HEK293T (cell line): ENCODE measurements at regions not wholly inside any gene's neighbourhood (a gene's known extent, or its start where the extent isn't known, plus 50 kb on each side); places are given as distances from the start of the nearest gene placed in this dataset.

Experiments used
- CTCF ChIA-PET: fragments of 350-600 bp; formaldehyde crosslinking; extraction: SDS; loops from one replicate; lab custom pipeline; 2021; ENCODE audit warnings: antibody characterized with exemption, inconsistent platforms; lab: Yijun Ruan, JAX
- POLR2A ChIA-PET: fragments of 350-600 bp; formaldehyde crosslinking; extraction: SDS; loops from one replicate; lab custom pipeline; 2020; ENCODE audit warnings: antibody characterized with exemption, inconsistent platforms; lab: Yijun Ruan, JAX
- DNase-seq: peaks from one replicate; pipeline ENCODE4 v3.0.0; 2012; ENCODE audit warnings: mixed read lengths; ENCODE audit errors: extremely low spot score
- ARNT ChIP-seq: fragments of 450-650 bp; IDR thresholded peaks from 2 replicates; pipeline ENCODE4 v1.6.1; 2017; ENCODE audit warnings: mild to moderate bottlenecking
- BHLHE40 ChIP-seq: fragments of 450-650 bp; IDR thresholded peaks from 2 replicates; pipeline ENCODE4 v1.6.1; 2016; ENCODE audit warnings: mild to moderate bottlenecking, moderate library complexity, borderline replicate concordance
- CTBP1 ChIP-seq: fragments of 450-650 bp; IDR thresholded peaks from 2 replicates; pipeline ENCODE4 v1.6.1; 2016; ENCODE audit warnings: borderline replicate concordance
- ELF4 ChIP-seq: fragments of 450-650 bp; IDR thresholded peaks from 2 replicates; pipeline ENCODE4 v1.6.1; 2017; ENCODE audit warnings: antibody characterized with exemption
- FOXA1 ChIP-seq: fragments of 450-650 bp; IDR thresholded peaks from 2 replicates; pipeline ENCODE4 v1.6.1; 2016; ENCODE audit warnings: mild to moderate bottlenecking
- FOXK2 ChIP-seq: fragments of 450-650 bp; IDR thresholded peaks from 2 replicates; pipeline ENCODE4 v1.6.1; 2016; ENCODE audit warnings: mild to moderate bottlenecking
- FOXM1 ChIP-seq: fragments of 450-650 bp; IDR thresholded peaks from 2 replicates; pipeline ENCODE4 v1.6.1; 2017; ENCODE audit warnings: mild to moderate bottlenecking, borderline replicate concordance
- HDGF ChIP-seq: fragments of 450-650 bp; IDR thresholded peaks from 2 replicates; pipeline ENCODE4 v1.6.1; 2017; ENCODE audit warnings: antibody characterized with exemption, borderline replicate concordance
- L3MBTL2 ChIP-seq: fragments of 450-650 bp; conservative IDR thresholded peaks from 2 replicates; pipeline ENCODE4 v1.6.1; 2016; ENCODE audit warnings: mild to moderate bottlenecking
- LEF1 ChIP-seq: fragments of 450-650 bp; IDR thresholded peaks from 2 replicates; pipeline ENCODE4 v1.6.1; 2017; ENCODE audit warnings: mild to moderate bottlenecking, borderline replicate concordance
- NFRKB ChIP-seq: fragments of 450-650 bp; IDR thresholded peaks from 2 replicates; pipeline ENCODE4 v1.6.1; 2016; ENCODE audit warnings: mild to moderate bottlenecking, moderate library complexity
- PKNOX1 ChIP-seq: fragments of 450-650 bp; IDR thresholded peaks from 2 replicates; pipeline ENCODE4 v1.6.1; 2016
- SP1 ChIP-seq: fragments of 450-650 bp; IDR thresholded peaks from 2 replicates; pipeline ENCODE4 v1.6.1; 2017
- SUZ12 ChIP-seq: fragments of 450-650 bp; IDR thresholded peaks from 2 replicates; pipeline ENCODE4 v1.6.1; 2016; ENCODE audit warnings: mild to moderate bottlenecking
- TARDBP ChIP-seq: fragments of 450-650 bp; IDR thresholded peaks from 2 replicates; pipeline ENCODE4 v1.6.1; 2016
- ZNF384 ChIP-seq: fragments of 450-650 bp; IDR thresholded peaks from 2 replicates; pipeline ENCODE4 v1.6.1; 2016

GRCh38 chrX:8913655-8914409 lies 112.6 kb upstream of the FAM9A start:
- TF ChIP-seq TARDBP (no peak), CTBP1 (no peak), HDGF (no peak), ZNF384 (no peak)
- DNase-seq = no peak
- ChIA-PET CTCF (no interaction called here), POLR2A (no interaction called here)

GRCh38 chrX:8907688-8908087 lies 106.5 kb upstream of the FAM9A start:
- DNase-seq = no peak
- ChIA-PET CTCF (no interaction called here), POLR2A (no interaction called here)
- no peak for TF ChIP-seq HDGF

- no peak for DNase-seq
- TF ChIP-seq HDGF = no peak
- no peak for TF ChIP-seq ZNF384
- no peak for TF ChIP-seq FOXA1
- TF ChIP-seq FOXM1 = no peak
- TF ChIP-seq ELF4 = no peak
- no peak for TF ChIP-seq NFRKB
- TF ChIP-seq SP1 = no peak
- no peak for TF ChIP-seq PKNOX1
- no peak for TF ChIP-seq LEF1
- TF ChIP-seq SUZ12 = no peak
- no peak for TF ChIP-seq TARDBP
- no peak for TF ChIP-seq CTBP1
- TF ChIP-seq BHLHE40 = no peak
- no peak for TF ChIP-seq FOXK2
- ChIA-PET POLR2A (no interaction called here), CTCF (no interaction called here)
Observed at GRCh38 chrX:8906299-8906938, 105.2 kb upstream of the FAM9A start.

- ChIA-PET POLR2A (no interaction called here), CTCF (no interaction called here)
- DNase-seq = no peak
- TF ChIP-seq FOXM1 (no peak), SP1 (no peak), FOXK2 (no peak), CTBP1 (no peak), ELF4 (no peak), TARDBP (no peak), LEF1 (no peak)
Observed at GRCh38 chrX:8897259-8897658, 96.1 kb upstream of the FAM9A start.

- TF ChIP-seq CTBP1 (no peak), NFRKB (no peak)
- CTCF ChIA-PET = no interaction called here
- POLR2A ChIA-PET = no interaction called here
- DNase-seq = no peak
Observed at GRCh38 chrX:8890794-8891193, 89.6 kb upstream of the FAM9A start.

GRCh38 chrX:8887004-8887403 lies 85.8 kb upstream of the FAM9A start:
- TF ChIP-seq ZNF384 = no peak
- no peak for TF ChIP-seq HDGF
- TF ChIP-seq ARNT = no peak
- TF ChIP-seq FOXA1 = no peak
- DNase-seq = no peak
- ChIA-PET CTCF (no interaction called here), POLR2A (no interaction called here)

- ChIA-PET CTCF (no interaction called here), POLR2A (no interaction called here)
- TF ChIP-seq L3MBTL2 (no peak), ELF4 (no peak), FOXM1 (no peak), ZNF384 (no peak), FOXK2 (no peak), NFRKB (no peak), TARDBP (no peak), CTBP1 (no peak), LEF1 (no peak)
- DNase-seq = peak; percentile 15
Observed at GRCh38 chrX:8879750-8880149, 78.6 kb upstream of the FAM9A start.

- DNase-seq = no peak
- ChIA-PET CTCF (no interaction called here), POLR2A (no interaction called here)
- TF ChIP-seq SP1 (no peak), FOXK2 (no peak)
Observed at GRCh38 chrX:8873956-8874355, 72.8 kb upstream of the FAM9A start.
